Mesenchymal stem cell (in vitro differentiated cells and primary cell): ENCODE measurements at regions not wholly inside any gene's neighbourhood (a gene's known extent, or its start where the extent isn't known, plus 50 kb on each side); places are given as distances from the start of the nearest gene placed in this dataset.

Experiments
- DNase-seq: peaks from one replicate; pipeline ENCODE4 v3.0.0-alpha.2; 2013
- H2AFZ ChIP-seq: one replicate; pipeline ENCODE4 v1.6.1; 2013; ENCODE audit warnings: low read depth, mild to moderate bottlenecking, control low read depth, inconsistent platforms, low read length, moderate library complexity
- H2AK5ac ChIP-seq: 2 replicates; pipeline ENCODE4 v1.6.1; 2013; ENCODE audit warnings: low read length, moderate library complexity, mild to moderate bottlenecking, inconsistent platforms; ENCODE audit not compliant: severe bottlenecking
- H2BK120ac ChIP-seq: one replicate; pipeline ENCODE4 v1.6.1; 2013; ENCODE audit warnings: low read depth, mild to moderate bottlenecking, inconsistent platforms, low read length, moderate library complexity
- H2BK12ac ChIP-seq, 2 experiments: one replicate each; pipeline ENCODE4 v1.6.1; 2013; ENCODE audit warnings: inconsistent platforms in 2 of 2, low read length in 2 of 2, mild to moderate bottlenecking in 2 of 2, moderate library complexity in 2 of 2, control low read depth in 1 of 2
- H2BK15ac ChIP-seq: one replicate; pipeline ENCODE4 v1.6.1; 2013; ENCODE audit warnings: mild to moderate bottlenecking, low read depth, inconsistent platforms; ENCODE audit not compliant: poor library complexity, severe bottlenecking
- H2BK5ac ChIP-seq: 2 replicates; pipeline ENCODE4 v1.6.1; 2013; ENCODE audit warnings: low read depth, mild to moderate bottlenecking, low read length, control low read depth, inconsistent platforms; ENCODE audit not compliant: poor library complexity, severe bottlenecking
- H3K14ac ChIP-seq, 2 experiments: one replicate each; pipeline ENCODE4 v1.6.1; 2013; ENCODE audit warnings: inconsistent platforms in 2 of 2, low read length in 2 of 2, control low read depth in 1 of 2, mild to moderate bottlenecking in 1 of 2, moderate library complexity in 1 of 2
- H3K18ac ChIP-seq, 2 experiments: one replicate each; pipeline ENCODE4 v1.6.1; 2013; ENCODE audit warnings: inconsistent platforms in 2 of 2, low read length in 2 of 2, control low read depth in 1 of 2, low read depth in 1 of 2, mild to moderate bottlenecking in 1 of 2
- H3K23ac ChIP-seq, 2 experiments: one replicate each; pipeline ENCODE4 v1.6.1; 2013; ENCODE audit warnings: inconsistent platforms in 2 of 2, low read length in 2 of 2, mild to moderate bottlenecking in 2 of 2, moderate library complexity in 2 of 2, control low read depth in 1 of 2
- H3K27ac ChIP-seq: 2 replicates; pipeline ENCODE4 v1.5.1; 2013; ENCODE audit warnings: mild to moderate bottlenecking, moderate library complexity, low read length, control low read depth, inconsistent platforms; ENCODE audit not compliant: poor library complexity, severe bottlenecking
- H3K27me3 ChIP-seq, 2 experiments: 2 replicates each; pipeline versions ENCODE4 v1.6.1 to v1.7.0; 2013; ENCODE audit warnings: low read length in 2 of 2, mild to moderate bottlenecking in 2 of 2, moderate library complexity in 2 of 2, control low read depth in 1 of 2, inconsistent platforms in 1 of 2; ENCODE audit not compliant: control insufficient read depth in 1 of 2, insufficient read depth in 1 of 2
- H3K36me3 ChIP-seq, 2 experiments: 2 replicates each; pipeline versions ENCODE4 v1.6.1 to v1.7.0; 2013; ENCODE audit warnings: low read length in 2 of 2, control low read depth in 1 of 2, inconsistent platforms in 1 of 2, low read depth in 1 of 2, mild to moderate bottlenecking in 1 of 2; ENCODE audit not compliant: insufficient read depth in 2 of 2, control insufficient read depth in 1 of 2
- H3K4ac ChIP-seq, 2 experiments: one replicate each; pipeline ENCODE4 v1.6.1; 2013; ENCODE audit warnings: inconsistent platforms in 2 of 2, low read length in 2 of 2, mild to moderate bottlenecking in 2 of 2, moderate library complexity in 2 of 2, control low read depth in 1 of 2, low read depth in 1 of 2
- H3K4me1 ChIP-seq: 2 replicates; pipeline ENCODE4 v1.6.1; 2013; ENCODE audit warnings: low read depth, low read length, control low read depth; ENCODE audit not compliant: control insufficient read depth, insufficient read depth
- H3K4me2 ChIP-seq: 2 replicates; pipeline ENCODE4 v1.6.1; 2013; ENCODE audit warnings: low read length, mild to moderate bottlenecking, inconsistent platforms; ENCODE audit not compliant: poor library complexity, severe bottlenecking
- H3K4me3 ChIP-seq, 2 experiments: 2 replicates each; pipeline versions ENCODE4 v1.5.1 to v1.7.0; 2013; ENCODE audit warnings: low read length in 2 of 2, mild to moderate bottlenecking in 2 of 2, control low read depth in 1 of 2, low read depth in 1 of 2; ENCODE audit not compliant: insufficient read depth in 1 of 2
- H3K79me1 ChIP-seq: replicated peaks from 2 replicates; pipeline ENCODE4 v1.6.1; 2013; ENCODE audit warnings: mild to moderate bottlenecking, control low read depth, low read length, inconsistent platforms; ENCODE audit not compliant: poor library complexity, severe bottlenecking
- H3K9ac ChIP-seq: 2 replicates; pipeline ENCODE4 v1.7.0; 2013; ENCODE audit warnings: mild to moderate bottlenecking, low read length, moderate library complexity
- H3K9me3 ChIP-seq: 2 replicates; pipeline ENCODE4 v1.7.0; 2013; ENCODE audit warnings: mild to moderate bottlenecking, low read length; ENCODE audit not compliant: control insufficient read depth
- H4K8ac ChIP-seq: one replicate; pipeline ENCODE4 v1.6.1; 2013; ENCODE audit warnings: inconsistent platforms, mild to moderate bottlenecking, low read length, moderate library complexity
- H4K91ac ChIP-seq: one replicate; pipeline ENCODE4 v1.6.1; 2013; ENCODE audit warnings: mild to moderate bottlenecking, low read length, inconsistent platforms
- WGBS: methylation state at CpG from one replicate; pipeline ENCODE4 v1.1.7; 2013; ENCODE audit warnings: mixed read lengths; 5-methylcytosine and 5-hydroxymethylcytosine counted together

DNA sequence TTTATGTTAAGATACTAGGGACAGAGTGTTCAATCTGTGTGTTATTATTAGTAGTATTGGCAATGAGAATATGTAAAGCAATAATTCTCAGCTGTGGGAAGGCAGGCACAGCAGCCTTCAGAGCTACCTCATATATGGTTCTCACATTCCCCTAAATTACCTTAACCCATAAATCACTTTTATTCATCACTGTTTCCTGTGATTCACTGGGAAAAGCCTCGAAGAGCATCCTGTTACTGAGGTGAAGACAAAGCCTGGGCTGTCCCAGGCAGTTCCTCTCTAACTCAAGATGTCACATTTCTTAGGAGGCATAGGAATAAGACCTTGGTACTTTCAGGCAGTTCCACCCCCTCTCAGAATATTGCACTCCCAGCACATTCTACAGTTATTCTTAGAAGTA lies 965.7 kb downstream of the NCAM2 start:
- Histone ChIP-seq H3K9me3 (peaks cover 35% of the 10 kb centered on the region), H2BK12ac (no peak overlapping the region), H2AK5ac (no peak overlapping the region), H2BK120ac (no peak overlapping the region), H3K14ac (no peak overlapping the region), H3K27me3 (no peaks in the 10 kb centered on the region), H3K4me3 (no peak overlapping the region), H3K4ac (no peak overlapping the region), H3K4me1 (no peaks in the 10 kb centered on the region), H3K27ac (no peak overlapping the region), H3K79me1 (no peaks in the 10 kb centered on the region), H3K18ac (no peak overlapping the region), H2BK15ac (no peak overlapping the region), H3K36me3 (no peaks in the 10 kb centered on the region), H4K91ac (no peak overlapping the region), H2BK5ac (no peak overlapping the region), H3K23ac (no peak overlapping the region), H2AFZ (no peak overlapping the region), H4K8ac (no peak overlapping the region), H3K9ac (no peak overlapping the region), H3K4me2 (no peak overlapping the region)
- 24% methylated on average over 1 of the region's 1 CpG for WGBS
- no peak for DNase-seq

DNA sequence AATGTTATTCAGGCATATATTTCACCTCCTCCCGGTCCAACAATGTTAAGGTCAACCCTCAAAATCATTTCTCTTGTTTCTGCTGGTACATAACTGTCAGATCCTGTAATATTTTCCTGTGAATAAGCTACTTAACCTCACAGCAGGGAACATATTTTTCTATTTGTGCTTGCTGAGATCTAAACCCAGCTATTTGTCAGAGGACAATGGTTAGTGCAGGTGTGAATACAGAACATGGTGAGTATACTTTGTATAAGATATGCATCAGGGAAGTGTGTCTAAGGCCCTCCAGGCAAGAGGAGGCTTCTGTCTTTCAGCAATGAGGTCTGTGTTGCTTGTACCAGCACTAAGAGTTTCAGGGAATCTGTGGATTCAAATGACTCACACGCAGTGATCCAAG lies 970.6 kb downstream of the NCAM2 start:
- WGBS, result 47% methylated on average over 1 of the region's 2 CpGs
- H2BK120ac ChIP-seq, result no peak overlapping the region
- no peak overlapping the region for H2BK12ac ChIP-seq

DNA sequence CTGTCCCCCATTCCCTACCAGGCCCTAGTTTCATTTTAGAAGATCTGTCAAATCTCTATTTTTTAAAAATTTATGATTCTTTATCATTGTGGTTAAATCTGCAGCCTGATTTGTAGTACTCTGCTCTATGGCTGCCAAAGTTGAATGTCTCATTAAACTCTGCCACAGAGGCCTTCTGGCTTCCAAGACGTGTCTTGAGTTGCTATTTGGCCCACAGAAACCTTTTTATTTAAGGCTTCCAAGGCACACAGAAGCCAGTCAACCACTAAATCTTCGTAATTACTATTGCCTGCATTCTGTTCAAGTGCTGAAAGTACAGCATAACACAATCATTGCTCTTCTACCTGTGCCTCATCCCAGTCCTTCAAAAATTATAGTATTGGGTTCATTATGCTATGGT lies 971.0 kb downstream of the NCAM2 start:
- Histone ChIP-seq H3K18ac (no peak overlapping the region), H3K14ac (no peak overlapping the region), H2BK5ac (no peak overlapping the region), H3K9ac (no peak overlapping the region), H3K23ac (no peak overlapping the region), H3K4me2 (no peak overlapping the region), H3K79me1 (no peaks in the 10 kb centered on the region), H2BK12ac (no peak overlapping the region), H2BK15ac (no peak overlapping the region), H4K91ac (no peak overlapping the region), H2AFZ (no peak overlapping the region), H3K36me3 (no peaks in the 10 kb centered on the region), H2BK120ac (no peak overlapping the region), H4K8ac (no peak overlapping the region), H3K27ac (no peak overlapping the region), H3K4me3 (no peak overlapping the region), H3K9me3 (peaks cover 21% of the 10 kb centered on the region), H3K27me3 (no peaks in the 10 kb centered on the region), H2AK5ac (no peak overlapping the region), H3K4ac (no peak overlapping the region), H3K4me1 (no peaks in the 10 kb centered on the region)
- 33% methylated on average over 2 of the region's 2 CpGs for WGBS
- no peak for DNase-seq

More for the DNA sequence above, 970.6 kb downstream of the NCAM2 start:
- Histone ChIP-seq H4K91ac (no peak overlapping the region), H3K23ac (no peak overlapping the region), H3K4ac (no peak overlapping the region), H3K79me1 (no peaks in the 10 kb centered on the region), H3K27ac (no peak overlapping the region), H2BK5ac (no peak overlapping the region), H3K9ac (no peak overlapping the region), H2AFZ (no peak overlapping the region), H2BK15ac (no peak overlapping the region), H3K14ac (no peak overlapping the region), H4K8ac (no peak overlapping the region), H3K18ac (no peak overlapping the region), H3K9me3 (peaks cover 25% of the 10 kb centered on the region), H3K27me3 (no peaks in the 10 kb centered on the region), H3K4me3 (no peak overlapping the region), H3K4me2 (no peak overlapping the region), H2AK5ac (no peak overlapping the region), H3K36me3 (no peaks in the 10 kb centered on the region), H3K4me1 (no peaks in the 10 kb centered on the region)
- DNase-seq, result no peak

DNA sequence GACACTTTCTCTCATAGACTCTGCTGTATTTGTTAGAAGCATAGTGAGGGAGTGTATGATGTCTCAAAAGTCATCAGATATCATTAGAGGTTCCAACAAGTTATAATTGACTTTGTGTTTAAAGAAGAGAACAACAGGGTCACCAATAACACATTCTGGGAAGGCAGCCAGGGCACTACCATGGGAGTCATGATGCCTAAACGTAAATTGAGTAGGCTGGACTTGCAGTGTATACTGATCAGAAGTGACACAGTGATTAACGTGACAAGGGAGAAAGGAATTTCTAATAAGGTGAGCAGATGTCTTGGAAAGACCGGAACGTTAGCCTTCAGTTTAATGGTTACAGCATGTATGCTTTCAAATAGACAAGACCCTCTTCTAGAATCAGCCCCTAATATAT lies 973.2 kb downstream of the NCAM2 start:
- Histone ChIP-seq H2AFZ (no peak overlapping the region), H3K27ac (no peak overlapping the region), H3K4me3 (no peak overlapping the region), H3K14ac (no peak overlapping the region), H2AK5ac (no peak overlapping the region), H3K23ac (no peak overlapping the region), H3K9me3 (peaks cover 7% of the 10 kb centered on the region), H3K4me1 (no peaks in the 10 kb centered on the region), H3K36me3 (no peaks in the 10 kb centered on the region), H2BK12ac (no peak overlapping the region), H2BK120ac (no peak overlapping the region), H3K18ac (no peak overlapping the region), H3K79me1 (no peaks in the 10 kb centered on the region), H3K9ac (no peak overlapping the region), H3K4ac (no peak overlapping the region), H3K27me3 (no peaks in the 10 kb centered on the region), H2BK5ac (no peak overlapping the region), H3K4me2 (no peak overlapping the region), H4K91ac (no peak overlapping the region), H2BK15ac (no peak overlapping the region), H4K8ac (no peak overlapping the region)
- DNase-seq, result no peak
- 74% methylated on average over 2 of the region's 4 CpGs for WGBS
